PC-3 (cell line): ENCODE measurements at regions not wholly inside any gene's neighbourhood (a gene's known extent, or its start where the extent isn't known, plus 50 kb on each side); places are given as distances from the start of the nearest gene placed in this dataset.

Source experiments
- CTCF ChIP-seq: fragments of 300-600 bp; sonication (generic); conservative IDR thresholded peaks from 2 replicates; pipeline ENCODE4 v1.5.1; 2017; ENCODE audit warnings: antibody characterized with exemption, low read depth, mild to moderate bottlenecking, low read length
- EZH2 ChIP-seq: fragments of 300-600 bp; sonication (generic); IDR thresholded peaks from one replicate; pipeline ENCODE4 v1.6.1; 2017; ENCODE audit warnings: antibody characterized with exemption, mild to moderate bottlenecking, low read length; ENCODE audit not compliant: unreplicated experiment

GRCh38 chr18:76188097-76188496, 306.9 kb downstream of the ZNF516 start:
- TF ChIP-seq CTCF (no peak), EZH2 (no peak)
